T-helper 2 cell (primary cell): ENCODE measurements at regions not wholly inside any gene's neighbourhood (a gene's known extent, or its start where the extent isn't known, plus 50 kb on each side); places are given as distances from the start of the nearest gene placed in this dataset.

Source experiments
- DNase-seq, 5 experiments: peaks; one replicate each; pipeline versions ENCODE4 v3.0.0 to v3.0.0-alpha.2; 2012 to 2022

DNA sequence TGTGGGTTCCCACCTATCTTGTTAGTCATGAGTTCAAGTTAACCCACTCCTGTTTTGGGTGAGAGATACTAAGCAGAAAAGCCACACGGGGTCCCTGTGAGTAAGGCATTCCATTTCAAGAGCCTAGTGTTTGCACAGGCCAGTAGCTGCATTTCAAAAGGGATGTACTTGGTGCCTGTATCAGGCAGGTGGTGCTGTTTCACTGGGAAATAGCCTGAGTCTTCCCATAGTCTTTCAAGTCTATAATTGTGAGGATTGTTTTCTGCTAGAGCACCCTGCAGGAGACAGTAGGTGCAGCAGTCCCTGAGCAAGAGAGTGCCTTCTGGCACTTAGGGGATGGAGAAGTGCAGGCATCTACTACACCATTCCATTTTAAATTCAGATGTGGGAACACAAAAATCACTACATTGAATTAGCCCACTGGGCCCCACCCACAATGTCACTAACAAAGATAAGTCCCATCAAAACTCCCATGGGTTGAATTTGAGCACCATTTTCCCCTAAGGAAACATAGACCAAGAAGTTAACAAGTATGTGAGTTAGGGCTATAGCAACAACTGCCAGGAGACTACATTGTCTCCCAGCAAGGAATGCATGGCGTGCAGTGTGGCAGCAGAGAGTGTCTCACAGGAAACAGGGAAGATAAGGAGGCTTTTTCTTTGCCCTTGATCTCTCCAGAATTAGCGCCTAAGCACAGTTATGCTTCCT lies 263.2 kb downstream of the COX7C start:
- DNase-seq = peak in 2 of 5 experiments; percentile 7 to 77

DNA sequence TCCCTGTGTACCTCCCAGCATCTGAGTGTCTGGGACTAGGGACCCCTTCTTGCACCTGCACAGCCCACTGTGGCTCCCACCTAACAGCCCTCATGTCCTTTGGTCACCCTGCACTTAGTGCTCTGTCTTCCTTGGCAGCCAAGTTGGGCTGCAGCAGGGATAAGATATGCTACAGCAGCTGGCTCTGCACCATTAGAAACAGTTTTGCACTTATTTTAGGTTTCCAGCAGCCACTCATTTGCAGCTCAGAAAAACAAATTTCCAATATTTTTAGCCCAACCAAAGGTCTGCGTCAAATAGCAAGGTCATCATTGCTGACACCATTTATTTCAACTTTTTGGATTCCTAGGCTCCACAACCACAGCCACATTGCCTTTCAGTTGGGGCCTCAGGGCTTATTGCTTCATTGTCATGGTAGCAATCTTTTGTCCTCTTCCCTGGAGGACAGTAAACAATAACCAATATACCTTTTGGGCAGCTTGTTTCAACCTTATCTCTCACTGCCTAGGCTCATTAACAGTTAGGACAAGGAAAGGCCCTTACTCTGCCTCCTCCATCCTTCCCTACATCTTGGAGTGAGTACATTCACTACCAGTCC lies 263.9 kb downstream of the COX7C start:
- no peak for DNase-seq

DNA sequence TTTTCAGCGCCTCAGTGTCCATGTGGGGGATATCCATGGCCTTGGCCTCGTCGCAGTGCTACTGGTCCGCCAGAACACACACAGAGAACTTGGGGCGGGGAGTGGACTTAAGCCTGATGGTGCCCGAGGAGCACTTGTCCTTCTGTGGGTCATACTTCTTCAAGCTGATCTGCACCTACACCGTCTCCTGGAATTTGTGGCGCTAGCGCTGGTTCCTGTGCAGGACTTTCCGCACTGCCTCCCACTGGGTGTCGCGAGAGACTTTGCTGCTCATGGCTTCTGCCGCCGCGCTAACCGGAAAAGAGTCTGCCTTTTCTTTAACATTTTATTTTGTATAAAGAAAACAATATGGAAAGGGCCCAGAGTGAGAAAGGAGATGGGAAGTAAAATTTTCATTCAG lies 266.9 kb downstream of the COX7C start:
- DNase-seq = no peak

DNA sequence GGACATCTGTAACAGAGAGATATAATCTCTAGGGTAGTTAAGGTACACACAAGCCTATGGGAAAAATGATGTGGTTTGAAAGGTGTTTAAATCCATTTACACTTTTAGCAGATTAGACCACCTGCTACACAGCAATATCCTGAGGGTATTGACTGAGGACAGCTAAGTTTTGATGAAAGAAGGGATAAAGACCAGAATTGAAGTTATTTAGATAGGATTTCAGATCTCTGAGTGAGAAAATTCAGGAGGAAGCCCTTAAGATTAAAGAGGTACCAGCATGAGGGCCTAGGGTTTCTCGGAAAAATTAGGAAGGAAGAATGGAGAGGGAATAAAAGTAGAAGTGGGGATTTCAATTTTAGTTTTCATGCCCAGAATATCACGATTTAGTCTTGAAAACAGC lies 267.3 kb downstream of the COX7C start:
- no peak for DNase-seq

DNA sequence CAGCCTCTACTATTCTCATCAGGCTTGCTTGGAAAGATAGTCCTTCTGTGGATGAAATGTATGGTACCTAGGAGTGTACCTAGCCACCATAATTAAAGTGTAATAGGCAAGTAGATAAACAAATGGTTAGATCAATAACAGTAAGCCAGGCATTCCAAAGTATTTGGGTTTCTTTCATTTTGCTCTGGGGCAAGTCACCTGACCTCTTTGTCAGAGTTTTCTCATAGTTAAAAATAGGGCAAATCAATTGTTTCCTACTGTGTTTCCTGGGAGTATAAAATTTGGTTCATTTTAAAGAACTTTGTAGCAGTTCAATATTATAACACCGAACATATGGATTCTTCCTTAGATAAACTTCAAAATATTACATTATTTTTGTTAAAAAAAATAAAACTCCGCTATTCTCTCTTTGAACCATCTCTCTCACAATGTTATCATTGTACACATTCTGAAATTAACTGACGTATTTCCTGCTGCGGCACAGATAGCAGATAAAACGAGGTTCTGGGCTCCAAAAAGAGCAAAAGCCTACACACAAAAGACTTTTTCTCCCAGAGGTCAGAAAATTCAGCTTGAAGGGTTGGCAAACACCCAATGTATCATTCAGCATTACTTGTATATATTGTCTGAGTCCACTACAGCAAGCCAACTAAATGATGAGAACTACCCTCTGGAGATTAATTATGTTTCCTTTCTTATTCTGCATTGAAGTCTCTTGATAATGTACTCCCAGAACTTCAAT lies 267.9 kb downstream of the COX7C start:
- DNase-seq = no peak

DNA sequence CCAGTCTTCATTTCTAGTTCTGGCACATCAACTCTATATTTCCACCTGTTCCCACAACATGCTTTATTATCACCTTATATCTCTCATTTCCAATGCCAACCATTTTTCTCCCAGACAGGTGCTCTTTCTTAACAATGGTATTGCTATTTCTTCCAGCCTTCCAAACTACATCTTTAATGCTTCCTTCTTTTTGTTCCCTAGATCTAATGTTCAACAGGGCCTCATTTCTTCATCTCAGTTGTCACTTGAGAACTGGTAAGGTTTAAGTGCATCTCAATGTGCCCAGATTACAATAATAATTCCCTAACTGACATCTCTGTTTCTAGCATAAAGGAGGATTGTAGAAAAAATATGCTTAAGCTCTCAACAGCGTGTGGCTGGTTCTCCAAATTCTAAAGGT lies 272.6 kb downstream of the COX7C start:
- no peak for DNase-seq

DNA sequence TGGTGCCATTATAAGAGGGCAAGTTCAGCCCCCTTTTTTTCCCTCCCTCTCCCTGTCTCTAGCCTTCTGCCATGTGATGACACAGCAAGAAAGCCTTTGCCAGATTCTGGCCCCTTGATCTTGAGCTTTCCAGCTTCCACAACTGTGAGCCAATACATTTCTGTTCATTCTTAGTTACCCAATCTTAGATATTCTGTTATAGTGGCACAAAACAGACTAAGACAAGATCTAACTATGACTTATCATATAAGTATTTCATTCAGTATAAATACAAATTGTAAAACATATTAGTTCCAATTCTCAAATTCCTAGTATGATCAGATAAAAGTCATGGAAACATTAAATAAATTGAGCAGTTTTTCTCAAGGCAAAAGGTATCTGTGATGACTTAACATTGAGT lies 276.3 kb downstream of the COX7C start:
- no peak for DNase-seq

DNA sequence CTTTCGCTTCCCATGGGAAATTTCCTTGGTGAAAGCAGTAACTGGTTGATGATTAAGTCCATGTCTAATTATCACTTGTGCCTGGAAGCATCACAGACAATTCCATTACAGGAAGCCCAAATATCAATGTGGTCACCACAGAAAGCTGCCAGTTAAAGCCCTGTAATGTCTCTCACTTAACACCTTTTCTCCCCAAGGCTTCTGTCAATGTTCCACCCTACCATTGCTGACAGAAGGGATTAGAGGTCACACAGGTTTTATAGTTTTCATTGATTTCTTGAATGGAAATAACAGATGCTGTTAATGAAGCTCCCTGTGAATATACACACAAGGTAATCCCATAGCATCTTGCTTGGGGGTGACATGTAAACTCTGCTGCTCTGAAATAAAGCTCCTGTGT lies 279.2 kb downstream of the COX7C start:
- DNase-seq = no peak

DNA sequence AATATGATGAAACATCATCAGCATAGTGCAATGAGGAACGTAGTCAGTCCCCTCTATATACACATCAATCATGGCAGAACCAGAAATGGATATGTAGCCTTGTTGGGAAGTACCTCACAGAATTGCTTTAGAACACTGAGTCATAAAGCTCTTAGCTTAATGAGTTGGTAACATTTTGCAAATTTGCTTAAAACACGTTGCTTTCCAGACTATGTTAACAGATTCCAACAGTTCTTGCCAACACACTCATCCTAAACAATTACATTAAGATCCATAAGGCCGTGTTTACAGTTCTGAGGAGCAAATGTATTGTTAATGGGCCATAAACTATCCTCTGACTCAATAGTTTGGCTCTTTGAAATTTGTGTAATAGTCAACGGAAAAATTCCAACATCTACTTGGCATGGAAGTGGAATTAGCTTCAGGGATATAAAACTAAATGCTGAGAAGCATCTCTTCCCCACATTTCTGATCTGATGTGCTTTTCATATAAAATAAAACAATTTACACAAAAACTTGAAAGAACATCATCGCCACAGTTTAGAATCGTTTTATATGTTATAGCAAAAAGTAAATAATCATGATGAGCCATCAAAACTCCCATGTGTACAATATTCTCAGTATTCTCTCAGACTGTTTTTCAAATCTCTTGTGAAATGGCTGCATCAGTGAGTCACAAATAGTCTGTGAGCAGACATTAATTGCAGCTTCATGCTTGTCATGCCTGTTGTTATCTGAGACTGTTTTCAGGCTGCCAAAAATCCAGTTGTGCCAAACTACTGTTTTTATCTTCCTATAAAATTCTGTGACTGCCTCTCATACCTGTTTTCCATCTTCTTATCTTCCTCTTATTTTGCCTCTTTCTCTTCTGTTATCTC lies 291.9 kb downstream of the COX7C start:
- DNase-seq = no peak

DNA sequence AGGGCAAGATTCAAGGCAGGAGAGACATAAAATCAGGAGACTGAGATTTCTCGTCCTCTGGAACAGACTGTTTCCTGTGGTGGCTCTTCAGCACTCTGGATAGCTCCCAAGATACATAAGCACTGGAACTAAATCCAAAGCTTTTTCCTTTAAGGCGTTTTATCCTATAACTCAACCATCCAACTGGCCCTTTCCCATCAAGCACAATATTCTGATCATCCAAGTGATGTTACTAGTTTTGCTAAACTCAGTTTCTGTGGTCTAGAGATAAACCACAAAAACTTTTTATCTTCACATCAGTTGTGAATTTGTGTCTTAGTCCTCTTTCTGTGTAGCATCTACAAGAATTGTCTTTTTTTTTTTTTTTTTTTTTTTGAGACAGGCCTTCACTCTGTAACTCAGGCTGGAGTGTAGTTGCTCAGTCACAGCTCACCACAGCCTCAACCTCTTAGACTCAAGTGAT lies 299.4 kb downstream of the COX7C start:
- DNase-seq = peak in 1 of 5 experiments; percentile 87

DNA sequence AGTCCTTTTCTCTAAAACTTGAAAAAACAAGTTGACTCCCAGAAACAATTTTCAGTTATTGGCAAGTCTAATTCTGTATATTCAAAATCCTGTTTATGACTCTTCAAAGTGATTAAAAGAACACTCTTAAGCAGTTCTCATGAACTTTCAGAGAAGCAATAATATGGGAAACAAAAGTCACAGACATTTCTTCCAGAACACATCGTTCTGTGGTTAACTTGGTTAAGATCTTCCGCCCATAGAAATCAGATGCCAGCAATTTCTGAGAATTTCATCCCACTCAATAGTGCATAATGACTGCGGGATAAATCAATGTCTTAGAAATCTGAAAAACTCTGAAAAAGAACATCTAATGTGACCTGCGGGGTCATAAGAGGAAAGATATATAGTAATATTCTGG lies 300.5 kb downstream of the COX7C start:
- peak in 1 of 5 experiments; percentile 62 for DNase-seq

DNA sequence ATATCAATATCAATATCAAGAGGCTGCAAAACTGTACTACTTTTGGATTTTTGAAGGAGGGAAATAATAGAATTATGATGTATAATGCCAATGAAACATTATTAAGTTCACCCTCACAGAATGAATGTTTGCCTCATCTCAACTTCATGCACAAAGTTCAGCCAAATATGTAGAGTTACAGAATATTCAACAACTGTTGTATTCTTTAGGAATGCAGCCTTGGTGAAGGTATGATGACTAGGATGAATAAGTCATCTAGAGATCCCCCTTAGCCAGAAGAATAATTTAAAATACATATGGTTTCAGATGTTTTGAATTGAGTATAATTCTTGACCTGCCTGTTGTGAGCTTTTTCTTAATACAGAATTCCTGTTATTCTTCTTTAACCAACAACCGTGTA lies 308.3 kb downstream of the COX7C start:
- no peak for DNase-seq

DNA sequence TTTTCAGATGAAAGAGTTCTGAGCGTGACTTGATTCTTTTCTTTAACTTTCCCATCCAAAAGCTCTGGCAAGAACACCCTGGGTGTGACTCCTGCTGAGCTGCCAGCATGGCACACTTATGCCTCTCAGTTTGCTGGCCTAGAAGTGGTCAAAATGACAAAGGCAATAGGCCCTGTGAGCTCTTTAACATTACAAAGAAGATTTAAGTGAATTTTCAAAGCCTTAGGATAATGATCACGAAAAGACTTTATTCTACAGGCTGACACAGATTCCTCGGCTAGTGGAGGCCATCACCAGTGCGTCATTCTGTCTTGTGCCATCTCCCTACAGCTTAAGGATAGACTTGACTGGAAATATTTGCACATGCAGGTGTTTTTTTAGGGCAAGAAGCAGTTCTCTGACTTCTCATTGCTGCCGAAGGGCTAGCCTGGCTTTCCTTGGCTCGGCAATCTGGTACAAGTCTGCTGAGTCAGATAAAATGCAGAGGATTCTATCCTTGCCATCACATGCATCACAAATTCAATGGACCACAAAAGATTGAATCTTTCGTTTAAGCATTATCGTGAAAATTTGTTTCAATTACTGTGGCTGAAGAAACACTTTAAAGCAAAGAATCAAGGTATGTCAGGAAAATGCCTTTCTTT lies 311.5 kb downstream of the COX7C start:
- no peak for DNase-seq

DNA sequence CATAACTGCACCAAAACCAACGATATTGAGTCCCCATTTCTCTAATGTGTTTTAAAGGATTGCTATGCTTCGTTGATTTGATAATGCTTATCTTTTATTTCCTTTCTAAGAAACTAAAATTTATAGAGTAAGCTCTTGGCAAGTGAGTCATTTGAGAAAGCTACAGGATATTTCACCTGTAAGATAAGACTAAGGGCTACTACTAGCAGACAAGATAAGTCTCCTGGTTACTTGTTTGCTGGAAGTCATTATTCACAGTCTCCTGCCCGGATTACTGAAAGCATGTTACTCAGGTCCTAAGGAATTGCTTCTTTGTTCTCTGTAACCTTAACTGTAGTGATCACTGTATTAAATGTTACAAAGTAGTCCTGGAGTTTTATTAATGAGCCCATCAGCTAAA lies 315.9 kb upstream of the RASA1 start:
- DNase-seq = no peak

DNA sequence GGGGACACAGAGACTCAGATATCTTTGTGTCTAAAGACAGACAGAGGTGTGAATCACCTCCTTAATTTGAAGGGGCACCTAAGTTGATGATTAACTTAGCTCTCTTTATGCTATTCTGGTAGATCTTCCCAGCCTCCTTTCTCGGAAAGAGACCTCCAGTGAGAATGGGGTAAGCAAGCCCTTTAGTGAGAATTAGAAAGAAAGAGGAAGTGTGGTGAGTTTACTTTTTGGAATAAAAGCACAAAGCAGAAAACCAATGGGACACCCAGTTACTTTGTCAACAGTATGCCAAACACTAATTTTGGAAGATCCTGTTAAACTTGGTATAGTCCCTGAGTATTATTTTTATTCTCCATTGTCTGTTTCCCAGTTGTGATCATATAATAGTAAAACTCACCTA lies 302.8 kb upstream of the RASA1 start:
- DNase-seq = no peak

DNA sequence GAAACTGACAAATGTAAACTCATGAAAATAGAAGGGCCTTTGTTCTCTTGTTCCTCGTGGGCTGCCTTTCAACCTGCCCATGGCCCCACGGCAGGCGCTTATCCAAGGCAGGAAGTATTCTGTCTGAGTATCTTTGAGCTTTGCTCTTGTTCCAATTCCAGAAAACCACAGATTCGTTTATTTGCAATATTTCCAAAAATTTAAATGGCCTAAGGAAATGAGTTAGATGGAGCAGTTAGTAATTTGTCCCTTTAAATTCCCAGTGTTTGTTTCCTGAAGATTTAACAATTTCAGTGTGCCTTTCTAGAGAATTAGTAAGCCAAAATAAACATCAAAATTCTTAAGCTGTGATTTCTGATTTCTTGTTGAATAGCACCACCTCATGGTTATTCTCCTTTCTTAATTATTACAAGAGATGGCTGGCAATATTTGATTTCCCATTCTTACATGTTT lies 299.4 kb upstream of the RASA1 start:
- DNase-seq = peak in 1 of 5 experiments; percentile 45

DNA sequence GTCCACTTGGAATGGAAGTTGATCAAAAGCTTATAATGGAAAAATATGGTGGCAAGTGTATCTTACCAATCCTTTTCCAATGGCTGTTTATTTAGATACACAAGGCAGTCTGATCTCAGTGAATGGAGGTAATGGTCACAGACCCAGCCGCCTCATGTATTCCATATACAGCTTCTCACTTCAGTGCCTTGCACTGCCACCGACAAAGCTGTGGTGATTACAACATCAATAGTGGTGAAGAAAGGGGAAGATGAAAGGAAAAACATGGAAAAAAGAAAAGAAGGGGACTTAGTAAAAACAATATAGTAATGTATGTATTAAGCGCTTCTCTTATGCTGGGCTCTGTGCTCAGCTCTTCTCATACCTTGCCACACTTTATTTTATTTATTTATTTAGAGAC lies 297.3 kb upstream of the RASA1 start:
- DNase-seq = no peak

DNA sequence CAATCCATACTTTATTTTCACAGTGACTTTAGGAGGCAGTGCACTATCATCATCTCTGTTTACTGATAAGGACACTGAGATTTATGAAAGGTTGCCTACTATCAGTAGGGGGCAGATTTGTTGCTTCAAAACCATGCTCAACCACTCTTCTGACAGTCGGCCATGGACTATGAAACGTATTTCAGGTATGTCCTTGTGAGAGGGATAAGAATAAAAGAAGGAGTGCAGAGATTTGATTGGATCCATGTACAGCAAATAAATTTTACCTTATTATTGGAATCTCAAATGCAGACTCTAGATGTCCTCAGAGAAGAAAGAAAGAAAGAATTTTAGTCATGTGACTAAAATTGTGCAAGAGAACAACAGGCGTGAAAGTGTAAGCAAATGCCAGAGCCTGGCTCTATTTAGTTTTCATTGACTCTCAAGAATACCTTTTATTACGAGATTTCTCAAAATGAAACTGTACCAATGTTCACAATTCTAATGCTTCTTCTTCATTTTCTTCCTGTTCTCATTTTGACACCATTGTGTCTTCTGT lies 296.6 kb upstream of the RASA1 start:
- DNase-seq = peak in 1 of 5 experiments; percentile 57

DNA sequence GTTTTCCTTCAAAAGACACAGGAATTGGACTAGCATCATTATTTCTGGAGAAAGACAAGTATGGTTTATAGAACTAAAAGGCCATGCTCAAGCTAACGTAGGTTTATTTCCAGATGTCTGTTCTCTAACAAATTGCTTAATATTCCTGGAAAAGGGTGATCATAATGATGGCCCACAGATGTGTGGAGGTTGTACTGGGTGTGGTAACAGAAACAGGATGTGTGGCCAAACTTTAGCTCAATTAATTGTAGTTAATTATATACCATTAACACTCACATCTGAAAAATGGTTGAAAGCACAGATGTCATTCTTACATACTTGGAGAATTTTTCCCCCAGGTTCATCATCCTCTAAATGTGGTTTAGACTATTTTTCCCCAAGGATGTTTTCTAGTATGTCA lies 292.7 kb upstream of the RASA1 start:
- no peak for DNase-seq

DNA sequence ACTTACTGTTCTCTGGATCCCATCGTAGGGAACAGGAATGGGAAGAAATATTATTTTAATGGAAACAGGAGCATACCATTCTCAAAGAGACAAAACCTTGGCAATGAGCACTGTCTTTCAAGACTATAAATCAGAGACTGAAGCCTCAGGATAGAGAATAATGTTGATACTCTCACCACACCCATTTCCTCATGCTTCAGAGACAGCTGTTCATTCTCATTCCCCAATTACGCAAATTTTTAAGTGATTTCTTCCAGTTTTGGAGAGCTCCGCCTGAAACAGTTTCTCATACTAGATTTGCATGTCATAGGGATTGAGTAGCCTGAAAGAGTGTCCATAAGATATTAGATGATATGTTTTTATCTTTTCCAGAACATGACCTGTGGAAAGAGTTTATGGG lies 290.5 kb upstream of the RASA1 start:
- DNase-seq = no peak

DNA sequence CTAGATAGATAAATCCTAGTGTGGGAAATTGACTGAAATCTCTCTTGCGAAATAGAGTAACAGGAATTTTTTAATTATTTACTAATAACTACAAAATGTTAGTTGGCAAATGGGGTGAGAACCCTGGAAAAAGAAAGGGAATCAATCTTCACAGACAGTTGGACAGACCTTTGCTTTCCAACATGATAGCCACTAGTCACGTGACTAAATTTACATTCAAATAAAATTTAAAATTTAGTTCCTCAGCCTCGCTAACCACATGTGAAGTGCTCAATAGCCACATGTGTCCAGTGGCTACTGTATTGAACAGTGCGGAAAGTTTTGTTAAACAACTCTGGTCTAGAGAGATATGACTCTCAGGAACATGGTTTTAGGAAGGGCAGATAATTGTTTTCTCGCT lies 289.9 kb upstream of the RASA1 start:
- DNase-seq = no peak

DNA sequence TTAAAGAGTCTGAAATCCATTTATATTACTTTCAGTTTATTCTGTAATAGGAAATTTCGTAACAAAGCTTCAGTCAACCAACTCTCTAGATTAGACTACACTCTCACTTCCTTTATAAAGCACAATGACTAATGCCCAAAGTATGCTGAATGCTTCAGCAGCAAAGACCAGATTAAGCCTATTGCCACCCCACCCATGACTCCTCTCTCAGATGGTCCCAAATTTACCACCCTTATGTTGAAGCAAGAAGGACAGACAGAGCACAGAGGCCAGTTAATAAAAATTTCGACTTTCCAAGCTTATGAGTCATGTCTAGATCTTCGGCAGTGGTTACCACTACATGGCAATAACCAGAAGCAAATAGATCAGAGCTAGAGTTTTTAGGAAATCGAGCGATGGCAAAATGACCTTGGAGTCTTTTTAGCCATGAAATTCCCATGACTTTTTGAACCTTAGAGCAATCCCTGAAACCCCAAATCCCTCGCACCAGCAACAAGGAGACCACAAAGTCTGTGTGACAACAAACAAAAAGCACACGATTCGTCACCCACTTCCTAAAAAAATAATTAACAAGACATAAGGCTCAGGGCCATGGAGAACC lies 287.8 kb upstream of the RASA1 start:
- peak in 1 of 5 experiments; percentile 3 for DNase-seq
